ENCODE measurements at regions not wholly inside any gene's neighbourhood (a gene's known extent, or its start where the extent isn't known, plus 50 kb on each side); places are given as distances from the start of the nearest gene placed in this dataset.

GRCh38 chr14:27688841-27689444 is 1077.6 kb upstream of the FOXG1 start:
- TF ChIP-seq CTCF (IDR thresholded peaks at IDR 0.05) = no peak
- TF ChIP-seq EP300 (IDR thresholded peaks at IDR 0.05) = no peak
- TF ChIP-seq POLR2A (IDR thresholded peaks at IDR 0.05) = no peak
- no peak for TF ChIP-seq POLR2AphosphoS5 (IDR thresholded peaks at IDR 0.05)

All from gastroesophageal sphincter (tissue), 3 donors.